HG03442 (cell line): ENCODE measurements at regions not wholly inside any gene's neighbourhood (a gene's known extent, or its start where the extent isn't known, plus 50 kb on each side); places are given as distances from the start of the nearest gene placed in this dataset.

Source experiments
- ATAC-seq: cut with Tn5 transposase; IDR thresholded peaks from one replicate; pipeline ENCODE4 v1.9.1; 2021; ENCODE audit warnings: mild to moderate bottlenecking, moderate library complexity; ENCODE audit not compliant: unreplicated experiment

DNA sequence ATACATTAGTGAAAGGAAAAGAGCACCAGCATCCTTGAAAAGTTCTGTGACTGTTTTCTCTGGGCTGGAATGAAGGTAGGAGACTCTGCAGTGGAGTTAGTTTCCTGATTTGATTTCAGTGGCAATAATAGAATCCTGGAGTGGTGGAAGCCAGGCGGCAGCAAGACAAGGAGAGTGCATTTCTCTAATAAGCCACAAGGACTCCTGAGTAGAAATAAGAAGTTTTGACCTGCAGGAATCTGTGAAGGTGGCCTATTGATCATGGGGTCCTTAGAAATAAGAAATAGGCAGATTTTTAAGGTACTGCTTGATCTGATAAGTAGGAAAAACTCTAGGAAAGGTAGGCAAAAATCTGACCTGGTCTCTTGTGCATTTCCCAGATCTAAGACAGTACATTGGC lies 68.4 kb upstream of the ELOVL5 start:
- no peak for ATAC-seq

GRCh38 chr6:53413326-53413725 lies 64.6 kb upstream of the ELOVL5 start:
- ATAC-seq = no peak

DNA sequence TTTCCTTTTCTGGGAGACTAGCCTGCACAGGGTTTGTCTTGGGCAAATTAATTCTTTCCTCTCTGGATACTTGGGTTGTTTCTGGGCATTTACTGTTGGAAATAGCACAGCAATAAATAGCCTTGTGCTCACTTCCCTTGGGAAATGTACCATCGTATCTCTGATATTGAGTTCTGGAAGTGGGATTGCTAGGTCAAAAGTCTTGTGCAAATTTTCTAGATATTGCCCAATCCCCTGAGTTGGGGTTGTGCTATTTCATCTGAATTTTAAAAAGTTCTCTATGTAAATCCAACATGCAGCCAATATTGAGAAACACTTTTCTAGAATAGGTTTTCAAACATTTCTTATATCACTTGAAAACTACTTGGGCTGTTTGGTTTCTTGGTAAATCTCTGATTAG lies 64.0 kb upstream of the ELOVL5 start:
- no peak for ATAC-seq

DNA sequence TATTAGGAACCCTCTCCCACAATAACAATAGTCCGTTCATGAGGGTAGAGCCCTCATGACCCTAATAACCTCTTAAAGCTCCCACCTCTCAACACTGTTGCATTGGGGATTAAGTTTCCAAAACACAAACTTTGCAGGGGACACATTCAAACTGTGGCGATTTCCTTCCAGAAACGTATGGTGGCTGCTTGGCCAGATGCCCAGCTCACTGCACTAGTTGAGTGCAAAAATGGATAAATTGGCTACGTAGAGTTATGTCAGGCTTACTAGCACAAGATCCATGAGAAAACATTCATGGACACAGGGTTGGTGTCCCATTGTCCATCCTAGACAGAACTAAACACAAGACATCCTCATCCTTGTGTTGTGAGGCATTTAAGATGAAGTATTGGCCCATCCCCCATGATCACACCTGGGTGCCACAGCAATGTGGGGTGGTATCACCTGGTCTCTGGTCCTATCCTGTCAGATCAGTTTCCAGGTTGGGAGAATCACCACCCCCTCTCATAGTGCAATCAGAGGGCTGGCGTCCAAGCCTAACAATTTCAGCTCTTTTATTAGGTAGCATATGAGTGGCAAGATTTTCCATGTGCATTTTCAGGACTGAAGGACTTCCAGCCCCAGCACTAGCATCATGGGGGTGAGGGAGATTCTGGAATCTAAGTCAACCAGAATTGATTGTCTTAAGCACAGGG lies 63.4 kb upstream of the ELOVL5 start:
- no peak for ATAC-seq

DNA sequence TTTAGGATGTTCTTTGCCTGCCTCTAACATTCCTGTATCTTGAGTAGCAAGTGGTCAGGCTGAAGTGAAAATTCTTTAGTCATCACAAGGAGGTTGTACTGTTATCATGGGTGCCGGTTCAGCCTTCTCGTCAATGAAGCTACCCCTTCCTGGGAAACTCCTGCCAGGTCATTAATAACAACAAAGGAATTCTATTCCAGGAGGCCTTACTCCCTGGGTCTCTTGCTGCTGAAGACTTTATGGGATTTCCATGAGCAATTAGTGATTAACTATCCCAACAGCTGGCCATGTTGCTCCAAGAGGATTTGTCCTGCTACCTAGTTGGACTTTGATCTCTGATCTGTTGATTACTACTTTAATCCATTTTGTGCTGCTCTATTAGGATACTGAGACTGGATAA lies 62.7 kb upstream of the ELOVL5 start:
- no peak for ATAC-seq

DNA sequence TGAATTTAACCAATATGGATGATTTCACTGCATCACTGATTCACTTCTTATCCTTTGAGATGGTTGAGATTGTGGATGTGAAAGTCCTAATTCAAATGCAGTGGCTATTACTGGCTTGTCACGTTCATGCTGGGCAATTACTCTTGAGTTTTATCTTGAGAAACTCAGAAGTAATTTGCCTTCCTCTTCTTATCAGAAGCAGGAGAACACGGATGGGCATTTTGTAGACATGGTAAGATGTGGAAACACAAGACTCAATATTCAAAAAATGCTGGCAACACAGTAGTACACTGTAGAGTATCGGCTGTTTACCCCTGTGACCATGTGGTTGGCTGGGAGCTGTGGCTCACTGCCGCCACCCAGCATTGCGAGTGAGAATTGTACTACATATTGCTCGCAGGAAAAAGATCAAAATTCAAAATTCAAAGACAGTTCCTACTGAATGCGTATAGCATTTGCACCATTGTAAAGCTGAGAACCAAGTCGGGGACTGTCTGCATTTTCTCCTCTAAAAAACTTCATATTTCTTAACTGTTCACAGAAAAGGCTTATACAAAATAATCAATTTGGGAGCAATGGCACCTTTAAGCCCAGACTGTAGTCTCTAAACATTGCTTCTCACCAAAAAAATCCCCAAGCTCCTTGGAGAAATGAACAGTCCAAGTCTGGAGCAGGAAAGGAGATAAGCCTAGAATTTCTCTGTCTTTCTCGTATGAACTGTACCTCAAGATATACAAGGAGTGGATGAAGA lies 61.9 kb upstream of the ELOVL5 start:
- peak; percentile 99 for ATAC-seq

DNA sequence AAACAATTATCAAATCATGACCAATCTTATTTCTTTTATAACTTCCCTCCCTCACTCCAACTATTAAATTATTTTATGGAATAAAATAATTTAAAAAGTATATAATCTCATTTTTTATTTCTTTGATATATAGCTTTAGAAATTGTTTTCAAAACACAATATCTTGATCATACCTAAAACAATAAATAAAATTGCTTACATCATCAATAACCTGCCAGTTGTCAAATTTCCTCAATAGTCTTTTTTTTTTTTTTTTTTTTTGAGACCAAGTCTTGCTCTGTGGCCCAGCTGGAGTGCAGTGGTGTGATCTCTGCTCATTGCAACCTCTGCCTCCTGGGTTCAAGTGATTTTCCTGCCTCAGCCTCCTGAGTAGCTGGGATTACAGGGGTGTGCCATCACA lies 60.1 kb upstream of the ELOVL5 start:
- no peak for ATAC-seq

GRCh38 chr6:53399027-53399344 lies 50.2 kb upstream of the ELOVL5 start:
- no peak for ATAC-seq

DNA sequence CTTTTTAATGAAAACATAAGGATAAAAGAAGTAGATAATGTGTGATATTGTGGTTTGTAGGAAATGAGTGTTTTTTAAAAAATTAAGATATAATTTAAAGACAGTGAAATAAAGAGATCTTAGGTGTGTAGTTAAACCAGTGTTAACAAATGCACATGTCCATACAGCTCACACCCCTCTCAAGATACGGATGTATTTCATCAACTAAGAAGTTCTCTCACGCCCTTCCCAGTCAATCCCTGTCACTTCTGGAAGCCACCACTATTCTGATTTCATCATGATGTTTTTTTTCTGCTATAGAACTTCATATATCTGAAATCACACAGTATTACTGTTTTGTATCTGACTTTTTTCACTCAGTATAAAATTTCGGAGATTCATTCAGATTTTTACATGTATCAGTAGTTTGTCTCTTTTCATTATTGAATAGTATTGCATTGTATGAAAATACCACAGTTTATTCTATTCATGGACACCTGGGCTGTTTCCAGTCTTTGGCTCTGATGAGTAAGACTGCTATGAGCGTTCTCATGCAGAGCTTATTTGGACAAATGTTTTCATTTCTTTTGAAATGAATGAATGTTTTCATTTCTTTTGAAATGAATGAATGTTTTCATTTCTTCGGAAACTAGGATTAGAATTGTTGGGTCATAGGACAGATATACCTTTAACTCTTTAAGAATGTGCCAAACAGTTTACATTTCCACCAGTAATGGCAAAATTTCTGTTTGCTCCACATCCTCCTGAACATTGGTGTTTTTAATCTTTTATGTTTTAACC lies 49.7 kb upstream of the ELOVL5 start:
- ATAC-seq = no peak
